ENCODE measurements at regions not wholly inside any gene's neighbourhood (a gene's known extent, or its start where the extent isn't known, plus 50 kb on each side); places are given as distances from the start of the nearest gene placed in this dataset.

GRCh38 chr15:29563112-29563511 lies 259.2 kb downstream of the TJP1 start:
- Histone ChIP-seq H3K4me3 (no peak overlapping the region), H3K27ac (no peak overlapping the region)

DNA sequence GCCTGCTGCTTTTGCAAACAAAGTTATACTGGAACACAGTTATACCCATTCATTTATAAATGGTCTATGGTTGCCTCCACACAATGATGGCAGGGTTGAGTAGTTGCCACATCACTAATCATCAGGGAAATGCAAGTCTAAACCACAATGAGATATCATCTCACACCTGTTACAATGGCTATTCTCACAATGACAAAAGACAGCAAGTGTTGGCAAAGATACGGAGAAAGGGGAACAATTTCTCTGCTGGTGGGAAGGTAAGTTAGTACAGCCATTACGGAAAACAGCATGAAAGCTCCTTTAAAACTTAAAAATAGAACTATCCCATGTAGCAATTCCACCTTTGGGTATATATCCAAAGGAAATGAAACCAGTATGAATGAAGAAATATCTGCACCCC lies 261.4 kb downstream of the TJP1 start:
- no peak overlapping the region for H3K4me3 ChIP-seq
- no peak overlapping the region for H3K27ac ChIP-seq

DNA sequence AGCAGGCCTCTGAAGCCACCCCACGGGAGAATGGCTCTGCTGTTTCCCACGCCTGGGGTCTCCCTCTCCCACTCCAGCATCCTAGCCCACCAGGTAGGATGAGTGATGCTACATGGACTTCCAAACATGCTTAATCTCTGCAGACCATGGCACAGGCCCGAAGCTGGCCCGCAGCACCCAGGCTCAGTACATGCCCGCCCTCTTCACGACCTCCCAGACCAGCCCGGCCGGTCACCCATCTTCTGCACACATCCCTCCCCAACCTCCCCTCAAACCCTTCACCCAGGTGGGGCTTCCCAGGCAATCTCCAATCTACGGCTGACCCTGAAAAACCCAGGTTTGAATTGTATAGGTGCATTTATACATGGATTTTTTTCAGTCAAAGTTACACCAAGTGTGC lies 264.0 kb downstream of the TJP1 start:
- Histone ChIP-seq H3K27ac (no peak overlapping the region), H3K4me3 (no peak overlapping the region)

DNA sequence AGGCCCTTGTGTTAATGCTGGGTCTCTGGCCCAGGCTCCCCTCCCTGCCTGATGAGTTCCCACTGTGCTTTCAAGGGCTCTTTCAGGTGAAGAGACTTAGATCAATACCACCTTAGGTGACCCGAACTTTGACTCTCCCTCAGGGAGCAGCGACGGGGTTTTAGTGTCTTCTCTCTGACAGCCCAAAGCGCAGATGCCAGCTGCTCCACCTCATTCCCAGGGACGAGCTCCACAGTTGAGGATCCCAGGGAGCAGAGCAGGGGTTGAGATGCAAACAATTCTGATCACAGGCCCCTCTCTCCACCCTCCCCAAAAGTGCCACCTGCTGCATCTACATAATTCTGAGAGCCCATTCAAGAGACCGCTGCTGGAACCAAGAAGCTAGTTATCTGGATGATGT lies 265.1 kb downstream of the TJP1 start:
- Histone ChIP-seq H3K4me3 (no peak overlapping the region), H3K27ac (no peak overlapping the region)

GRCh38 chr15:29556380-29556779 lies 265.9 kb downstream of the TJP1 start:
- Histone ChIP-seq H3K27ac (no peak overlapping the region), H3K4me3 (no peak overlapping the region)

- Histone ChIP-seq H3K27ac (no peak overlapping the region), H3K4me3 (no peak overlapping the region)
These were observed 267.7 kb downstream of the TJP1 start for GRCh38 chr15:29554531-29554930.

- H3K4me3 ChIP-seq: no peak overlapping the region
- H3K27ac ChIP-seq: no peak overlapping the region
These were observed 271.3 kb downstream of the TJP1 start for GRCh38 chr15:29550834-29551465.

DNA sequence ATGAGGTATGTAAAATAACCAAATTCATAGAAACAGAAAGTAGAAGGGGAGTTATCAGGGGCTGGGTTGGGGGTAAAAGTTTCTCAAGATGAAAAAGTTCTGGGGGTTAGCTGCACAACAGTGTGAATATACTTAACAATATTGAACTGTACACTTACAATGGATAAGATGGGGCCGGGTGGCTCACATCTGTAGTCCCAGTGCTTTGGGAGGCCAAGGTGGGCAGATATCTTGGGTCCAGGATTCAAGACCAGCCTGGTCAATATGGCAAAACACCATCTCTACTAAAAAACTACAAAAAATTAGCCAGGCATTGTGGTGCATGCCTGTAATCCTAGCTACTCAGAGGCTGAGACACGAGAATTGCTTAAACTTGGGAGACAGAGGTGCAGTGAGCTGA lies 274.3 kb downstream of the TJP1 start:
- no peak overlapping the region for H3K27ac ChIP-seq

GRCh38 chr15:29544513-29545128 lies 275.0 kb upstream of the NSMCE3 start:
- Histone ChIP-seq H3K27ac (no peak overlapping the region), H3K4me3 (no peak overlapping the region)

More for the DNA sequence above, 274.3 kb downstream of the TJP1 start:
- H3K4me3 ChIP-seq: no peak overlapping the region

DNA sequence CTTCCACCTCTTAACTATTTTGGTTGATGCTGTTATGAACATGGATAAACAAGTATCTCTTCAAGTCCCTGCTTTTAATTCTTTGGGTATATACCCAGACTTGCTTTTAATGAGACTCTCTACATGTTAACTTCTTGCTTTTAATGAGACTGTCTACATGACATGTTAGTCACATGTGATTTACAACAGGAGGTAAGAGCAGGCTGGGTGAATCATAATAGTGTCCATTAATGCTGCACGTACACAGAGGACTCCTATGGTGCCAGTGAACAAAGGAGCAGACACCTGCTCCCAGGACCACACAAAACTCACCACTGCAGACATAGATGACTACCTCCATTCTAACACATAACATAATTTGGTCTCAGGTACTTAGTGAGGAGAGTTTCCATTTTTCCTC lies 273.4 kb upstream of the NSMCE3 start:
- H3K4me3 ChIP-seq: no peak overlapping the region
- no peak overlapping the region for H3K27ac ChIP-seq

- Histone ChIP-seq H3K27ac (no peak overlapping the region), H3K4me3 (no peak overlapping the region)
These were observed 271.7 kb upstream of the NSMCE3 start for GRCh38 chr15:29541309-29541708.

GRCh38 chr15:29540479-29540878 lies 270.9 kb upstream of the NSMCE3 start:
- Histone ChIP-seq H3K27ac (no peak overlapping the region), H3K4me3 (no peak overlapping the region)

- no peak overlapping the region for H3K27ac ChIP-seq
- no peak overlapping the region for H3K4me3 ChIP-seq
These were observed 270.1 kb upstream of the NSMCE3 start for GRCh38 chr15:29539736-29540135.

DNA sequence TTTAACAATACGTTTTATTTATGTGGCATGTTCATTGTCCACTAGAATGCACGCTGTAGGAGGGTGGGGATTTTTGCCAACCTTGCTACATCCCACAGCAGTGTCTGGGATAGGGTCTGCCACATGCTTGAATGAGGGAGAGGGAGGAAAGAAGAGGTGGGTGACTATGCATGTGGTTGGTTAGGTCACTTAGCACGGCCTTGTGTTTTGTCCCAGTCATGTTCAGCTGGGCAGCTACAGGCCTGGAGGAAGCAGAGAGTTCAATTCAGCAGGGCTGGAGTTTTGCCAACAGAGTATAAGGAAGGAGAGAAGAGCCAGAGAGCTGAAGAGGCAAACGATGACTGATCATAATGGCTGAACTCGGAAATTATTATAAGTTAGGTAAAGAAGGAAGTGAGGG lies 268.4 kb upstream of the NSMCE3 start:
- Histone ChIP-seq H3K27ac (no peak overlapping the region), H3K4me3 (no peak overlapping the region)

GRCh38 chr15:29535952-29536351 lies 266.3 kb upstream of the NSMCE3 start:
- no peak overlapping the region for H3K4me3 ChIP-seq
- no peak overlapping the region for H3K27ac ChIP-seq

DNA sequence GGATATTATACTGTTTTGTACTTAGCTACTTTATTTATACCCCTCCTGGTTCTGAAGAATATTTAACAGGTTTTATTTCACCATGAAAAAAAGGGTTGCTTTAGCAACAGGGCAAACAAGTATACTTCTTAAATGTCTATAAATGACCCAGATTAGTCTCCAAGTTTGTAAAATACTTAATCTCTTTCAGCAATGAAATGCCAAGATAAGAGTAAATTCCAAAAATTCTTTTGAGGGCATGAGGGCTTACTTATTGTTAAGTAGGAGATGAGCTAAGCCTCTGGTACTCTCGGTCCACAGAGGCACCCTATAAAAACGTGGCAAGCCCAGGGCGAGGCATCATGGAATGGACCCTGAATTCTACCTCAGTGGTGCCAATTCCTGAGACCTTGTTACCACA lies 264.8 kb upstream of the NSMCE3 start:
- Histone ChIP-seq H3K4me3 (no peak overlapping the region), H3K27ac (no peak overlapping the region)

DNA sequence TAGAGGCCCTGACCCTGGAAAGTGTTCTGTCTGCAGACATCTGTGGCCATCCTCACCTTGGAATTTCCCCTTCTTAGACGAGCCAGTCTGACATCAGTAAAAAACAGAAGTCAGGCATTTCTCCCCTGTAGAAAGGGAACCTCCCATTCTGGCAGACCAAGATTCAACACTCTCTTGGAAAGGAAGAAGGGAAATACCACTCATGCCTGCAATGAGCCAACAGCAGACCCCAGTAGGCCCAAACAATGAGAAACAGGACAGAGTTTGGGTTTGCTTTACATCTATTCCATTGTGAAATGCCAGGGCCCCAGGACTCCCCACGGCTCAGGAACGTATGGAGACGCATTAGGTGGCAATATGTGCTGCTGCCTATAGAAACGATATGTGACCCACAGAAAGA lies 264.0 kb upstream of the NSMCE3 start:
- Histone ChIP-seq H3K27ac (no peak overlapping the region), H3K4me3 (no peak overlapping the region)

- Histone ChIP-seq H3K4me3 (no peak overlapping the region), H3K27ac (no peak overlapping the region)
These were observed 262.7 kb upstream of the NSMCE3 start for GRCh38 chr15:29532296-29532695.

GRCh38 chr15:29530966-29531365 lies 261.3 kb upstream of the NSMCE3 start:
- no peak overlapping the region for H3K4me3 ChIP-seq
- H3K27ac ChIP-seq: no peak overlapping the region

GRCh38 chr15:29529043-29529442 lies 259.4 kb upstream of the NSMCE3 start:
- Histone ChIP-seq H3K27ac (no peak overlapping the region), H3K4me3 (no peak overlapping the region)

DNA sequence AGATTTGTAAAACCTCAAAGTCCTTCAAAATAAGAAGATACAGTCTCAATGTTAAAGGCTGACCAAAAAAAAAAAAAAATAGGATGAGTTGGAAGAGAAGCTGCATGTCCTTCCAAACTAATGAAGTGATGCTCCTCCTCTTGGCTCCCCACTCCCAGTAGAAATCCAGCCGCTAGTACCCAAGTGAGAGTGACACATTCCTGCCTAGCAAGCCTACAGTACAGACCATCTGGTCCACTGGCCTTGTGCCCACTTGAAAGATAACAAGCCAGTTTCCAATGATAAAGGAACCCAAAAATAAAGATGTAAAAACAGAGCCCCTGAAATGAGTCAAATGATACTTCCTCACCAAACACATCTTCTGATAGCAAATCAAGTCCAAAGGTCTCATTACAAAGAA lies 258.7 kb upstream of the NSMCE3 start:
- Histone ChIP-seq H3K27ac (no peak overlapping the region), H3K4me3 (no peak overlapping the region)

DNA sequence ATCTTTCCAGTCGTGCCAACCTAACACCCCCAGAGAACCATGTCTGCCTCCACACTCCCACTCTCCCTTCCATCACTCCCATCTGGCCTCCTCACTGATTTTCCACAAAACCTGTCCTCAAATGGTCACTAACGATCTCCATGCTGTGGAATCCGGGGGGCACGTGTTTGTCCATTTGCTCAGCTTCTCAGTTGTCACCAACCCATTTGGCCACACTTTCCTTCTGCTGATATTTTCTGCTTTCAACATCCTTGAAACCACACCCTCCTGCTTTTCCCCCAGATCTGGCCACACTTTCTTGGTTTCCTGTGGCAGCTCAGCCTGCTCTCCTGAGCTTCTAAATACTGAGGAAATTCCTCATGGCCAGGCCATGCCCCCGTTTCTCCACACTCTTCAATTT lies 257.2 kb upstream of the NSMCE3 start:
- H3K4me3 ChIP-seq: no peak overlapping the region

More for the DNA sequence above, 257.2 kb upstream of the NSMCE3 start:
- H3K27ac ChIP-seq: no peak overlapping the region
